IPS-NIHi7 (cell line): ENCODE measurements at regions not wholly inside any gene's neighbourhood (a gene's known extent, or its start where the extent isn't known, plus 50 kb on each side); places are given as distances from the start of the nearest gene placed in this dataset.

Experiments used
- DNase-seq: peaks from one replicate; pipeline ENCODE4 v3.0.0; 2012; ENCODE audit warnings: mixed read lengths; ENCODE audit errors: extremely low spot score

DNA sequence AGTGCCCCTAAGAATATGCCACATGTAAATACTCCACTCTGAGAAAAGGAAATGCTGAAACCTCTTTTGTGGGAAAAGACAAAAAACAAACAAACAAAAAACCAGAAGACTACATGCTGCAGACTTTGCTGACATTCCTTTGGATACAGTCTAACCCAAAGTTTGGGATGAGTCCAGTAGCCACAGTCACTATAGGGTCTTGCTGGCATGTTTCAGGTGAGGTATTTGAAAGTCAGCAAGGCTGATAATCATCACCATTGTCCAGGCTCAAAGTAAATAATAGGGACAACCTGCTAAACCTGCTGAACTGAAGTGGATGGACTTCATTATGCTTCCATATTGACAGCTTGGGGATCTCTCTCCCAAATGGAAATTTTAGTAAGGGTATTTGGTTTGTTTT is 1087.0 kb upstream of the LRRTM3 start:
- DNase-seq = no peak

- DNase-seq = no peak
Measured at GRCh38 chr10:65843203-65843602, 1082.6 kb upstream of the LRRTM3 start.

GRCh38 chr10:65845916-65846315 is 1079.9 kb upstream of the LRRTM3 start:
- no peak for DNase-seq

GRCh38 chr10:65846541-65846940 is 1079.3 kb upstream of the LRRTM3 start:
- DNase-seq = no peak

- no peak for DNase-seq
Measured at GRCh38 chr10:65846949-65847348, 1078.9 kb upstream of the LRRTM3 start.

DNA sequence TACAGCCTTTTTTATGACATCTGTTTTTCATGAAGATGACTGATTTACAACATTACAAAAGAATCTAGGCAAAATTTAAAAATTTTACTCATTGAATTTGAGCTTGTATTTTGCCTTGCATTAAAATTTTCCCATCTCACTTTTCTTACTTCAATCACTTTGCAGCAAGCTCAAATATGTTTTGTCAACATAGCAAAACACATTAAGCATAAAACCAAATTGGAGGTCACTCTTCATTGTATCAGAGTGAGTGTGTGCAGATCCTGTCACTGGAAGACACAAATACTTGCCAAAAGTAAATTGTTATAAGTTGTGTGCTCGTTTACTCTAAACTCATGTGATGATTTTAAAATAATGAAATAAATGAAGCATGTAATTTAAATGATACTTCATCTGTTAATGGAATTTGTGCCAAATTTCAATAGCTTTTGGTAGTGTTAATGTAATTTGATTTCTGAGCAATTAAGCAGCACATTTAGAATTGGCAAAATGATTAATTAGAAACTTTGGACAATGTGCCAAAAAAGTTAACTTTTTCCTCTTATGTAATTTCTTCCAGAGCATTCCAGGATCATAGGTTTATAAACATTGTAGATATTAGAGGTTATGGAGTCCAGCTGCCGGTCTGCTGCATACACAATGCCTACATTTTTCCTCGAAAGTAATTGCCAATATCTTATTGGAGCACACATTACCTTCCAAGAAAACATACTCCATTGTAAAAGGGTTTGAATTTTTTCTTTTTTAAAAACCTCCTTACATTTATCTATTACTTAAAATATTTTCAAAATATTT is 1078.2 kb upstream of the LRRTM3 start:
- DNase-seq = no peak

- no peak for DNase-seq
Measured at GRCh38 chr10:65858841-65859240, 1067.0 kb upstream of the LRRTM3 start.

DNA sequence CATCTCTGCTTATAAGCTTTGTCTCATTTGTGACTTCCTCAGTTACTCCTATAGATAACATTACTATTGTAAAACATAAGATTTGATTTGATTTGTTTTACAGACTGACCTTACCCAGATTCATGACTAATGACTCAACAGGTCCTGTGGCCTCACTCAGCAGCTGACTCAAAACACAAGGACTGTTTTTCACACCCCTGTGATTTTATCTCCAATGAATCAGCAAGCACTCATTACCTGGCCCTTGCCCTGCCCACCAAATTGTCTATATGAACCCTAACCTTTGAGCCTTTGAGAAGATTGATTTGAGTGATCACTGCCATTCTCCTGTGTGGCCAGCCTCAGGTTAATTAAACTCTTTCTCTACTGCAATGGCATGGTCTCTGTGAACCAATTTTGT is 1064.6 kb upstream of the LRRTM3 start:
- DNase-seq = no peak
